SK-N-SH (cell line): ENCODE measurements at regions not wholly inside any gene's neighbourhood (a gene's known extent, or its start where the extent isn't known, plus 50 kb on each side); places are given as distances from the start of the nearest gene placed in this dataset.

Experiments used
- CTCF ChIA-PET: fragments of 300-600, 350-600 bp; formaldehyde crosslinking; extraction: SDS; loops from one replicate; lab custom pipeline; 2021; lab: Yijun Ruan, JAX
- POLR2A ChIA-PET: fragments of 350-600 bp; sonication (Branson Sonifier 250); formaldehyde crosslinking; extraction: SDS; loops from one replicate; lab custom pipeline; 2020; ENCODE audit warnings: antibody characterized with exemption, inconsistent platforms; lab: Yijun Ruan, JAX
- DNase-seq: peaks from one replicate; pipeline ENCODE4 v3.0.0; 2012
- H2AFZ ChIP-seq: fragments of 200-600 bp; sonication (generic); 2 replicates; pipeline ENCODE4 v1.8.1; 2016; ENCODE audit warnings: antibody characterized with exemption, mild to moderate bottlenecking, low read depth
- H3F3A ChIP-seq: fragments of 200-600 bp; sonication (generic); replicated peaks from 2 replicates; pipeline ENCODE3; 2016; ENCODE audit warnings: antibody characterized with exemption, mild to moderate bottlenecking; ENCODE audit not compliant: insufficient read depth
- H3K27ac ChIP-seq, 2 experiments: fragments of 200-500 bp in 1 of 2; fragments of 200-600 bp in 1 of 2; sonication (Bioruptor generic) in 1 of 2; sonication (generic), shearing (Covaris generic) in 1 of 2; 2 replicates each; pipeline versions ENCODE4 v1.5.1 to v1.6.1; 2014 to 2016; ENCODE audit warnings: low read depth in 2 of 2, inconsistent platforms in 1 of 2, low read length in 1 of 2, mild to moderate bottlenecking in 1 of 2, mixed read lengths in 1 of 2
- H3K27me3 ChIP-seq: fragments of 200-600 bp; sonication (generic), shearing (Covaris generic); 2 replicates; pipeline ENCODE4 v1.6.1; 2016; ENCODE audit warnings: mixed run types; ENCODE audit not compliant: insufficient read depth
- H3K36me3 ChIP-seq, 2 experiments: fragments of 200-500 bp in 1 of 2; fragments of 200-600 bp in 1 of 2; sonication (Bioruptor generic) in 1 of 2; sonication (generic) in 1 of 2; replicated peaks in 1 of 2; 2 replicates each; pipeline versions ENCODE3 to v1.5.1; 2014 to 2016; ENCODE audit warnings: low read length in 1 of 2, mild to moderate bottlenecking in 1 of 2; ENCODE audit not compliant: insufficient read depth in 2 of 2, control insufficient read depth in 1 of 2
- H3K4me1 ChIP-seq, 2 experiments: fragments of 200-500 bp in 1 of 2; fragments of 200-600 bp in 1 of 2; sonication (Bioruptor generic) in 1 of 2; sonication (generic), shearing (Covaris generic) in 1 of 2; 2 replicates each; pipeline versions ENCODE4 v1.5.1 to v1.6.1; 2014 to 2016; ENCODE audit warnings: low read depth in 1 of 2, low read length in 1 of 2, mixed run types in 1 of 2; ENCODE audit not compliant: insufficient read depth in 2 of 2, control insufficient read depth in 1 of 2
- H3K4me2 ChIP-seq: fragments of 200-600 bp; sonication (generic), shearing (Covaris generic); 2 replicates; pipeline ENCODE4 v1.6.1; 2017; ENCODE audit warnings: mixed run types
- H3K4me3 ChIP-seq, 2 experiments: fragments of 200-500 bp in 1 of 2; fragments of 200-600 bp in 1 of 2; sonication (Bioruptor generic) in 1 of 2; sonication (generic), shearing (Covaris generic) in 1 of 2; 2 replicates each; pipeline versions ENCODE4 v1.5.1 to v1.8.1; 2014 to 2016; ENCODE audit warnings: low read depth in 2 of 2, inconsistent platforms in 1 of 2, low read length in 1 of 2, mild to moderate bottlenecking in 1 of 2, mixed read lengths in 1 of 2, moderate library complexity in 1 of 2
- H3K79me2 ChIP-seq: fragments of 200-600 bp; sonication (generic); 2 replicates; pipeline ENCODE4 v1.8.1; 2017; ENCODE audit warnings: mild to moderate bottlenecking; ENCODE audit not compliant: insufficient read depth
- H3K9ac ChIP-seq: fragments of 200-600 bp; sonication (generic); 2 replicates; pipeline ENCODE4 v1.6.1; 2017; ENCODE audit warnings: mixed run types
- H3K9me2 ChIP-seq: fragments of 200-600 bp; sonication (generic); 2 replicates; pipeline ENCODE4 v1.6.1; 2017; ENCODE audit warnings: mixed run types
- H3K9me3 ChIP-seq: fragments of 200-600 bp; sonication (generic); 2 replicates; pipeline ENCODE4 v1.6.1; 2017; ENCODE audit warnings: mixed run types, mild to moderate bottlenecking, moderate library complexity
- H4K20me1 ChIP-seq: fragments of 200-600 bp; sonication (generic); 2 replicates; pipeline ENCODE4 v1.6.1; 2017; ENCODE audit warnings: mild to moderate bottlenecking, mixed run types; ENCODE audit not compliant: insufficient read depth
- CHD2 ChIP-seq: fragments of 150-350 bp; IDR thresholded peaks from 2 replicates; pipeline ENCODE4 v1.6.1; 2018; ENCODE audit warnings: low read length; ENCODE audit not compliant: partially characterized antibody
- ELF1 ChIP-seq: IDR thresholded peaks from 2 replicates; pipeline ENCODE4 v1.4.0; 2012
- EP300 ChIP-seq, 2 experiments: IDR thresholded peaks; 2 replicates each; pipeline versions ENCODE4 v1.4.0 to v1.6.1; 2012; ENCODE audit warnings: borderline replicate concordance in 1 of 2, low read depth in 1 of 2, low read length in 1 of 2
- FOXM1 ChIP-seq: IDR thresholded peaks from 2 replicates; pipeline ENCODE4 v1.4.0; 2012; ENCODE audit warnings: low read depth, mild to moderate bottlenecking
- GATA2 ChIP-seq: sonication (generic); formaldehyde crosslinking; IDR thresholded peaks from 2 replicates; pipeline ENCODE4 v1.5.0; 2020; ENCODE audit warnings: mild to moderate bottlenecking, missing genetic modification reagents
- JUND ChIP-seq: IDR thresholded peaks from 2 replicates; pipeline ENCODE4 v1.4.0; 2012
- NFIC ChIP-seq: IDR thresholded peaks from 2 replicates; pipeline ENCODE4 v1.4.0; 2012; ENCODE audit warnings: borderline replicate concordance
- RAD21 ChIP-seq: IDR thresholded peaks from 2 replicates; pipeline ENCODE4 v1.6.1; 2012; ENCODE audit warnings: mild to moderate bottlenecking, low read length
- RCOR1 ChIP-seq: fragments of 150-350 bp; IDR thresholded peaks from 2 replicates; pipeline ENCODE4 v1.6.1; 2017; ENCODE audit warnings: antibody characterized with exemption, low read length
- TAF1 ChIP-seq: IDR thresholded peaks from 2 replicates; pipeline ENCODE4 v1.6.1; 2012; ENCODE audit warnings: low read depth, mild to moderate bottlenecking, low read length, moderate library complexity, borderline replicate concordance
- TCF12 ChIP-seq: IDR thresholded peaks from 2 replicates; pipeline ENCODE4 v1.4.0; 2012
- TEAD4 ChIP-seq: IDR thresholded peaks from 2 replicates; pipeline ENCODE4 v1.4.0; 2012; ENCODE audit warnings: mild to moderate bottlenecking, borderline replicate concordance; ENCODE audit not compliant: insufficient read depth
- TF ChIP-seq, protein P1 (sequence below): fragments of 150-350 bp; IDR thresholded peaks from 2 replicates; pipeline ENCODE4 v1.6.1; 2017; ENCODE audit warnings: antibody characterized with exemption, low read length, low read depth, borderline replicate concordance
- TF ChIP-seq, protein P2 (sequence below): IDR thresholded peaks from 2 replicates; pipeline ENCODE4; 2012
- TF ChIP-seq, protein P3 (sequence below): fragments of 200-600 bp; sonication (generic); IDR thresholded peaks from 2 replicates; pipeline ENCODE4 v1.6.1; 2017; ENCODE audit warnings: antibody characterized with exemption, mild to moderate bottlenecking, moderate library complexity
- TF ChIP-seq, protein P4 (sequence below): fragments of 150-350 bp; IDR thresholded peaks from 2 replicates; pipeline ENCODE4 v1.6.1; 2016; ENCODE audit warnings: mild to moderate bottlenecking, low read depth, low read length

DNA sequence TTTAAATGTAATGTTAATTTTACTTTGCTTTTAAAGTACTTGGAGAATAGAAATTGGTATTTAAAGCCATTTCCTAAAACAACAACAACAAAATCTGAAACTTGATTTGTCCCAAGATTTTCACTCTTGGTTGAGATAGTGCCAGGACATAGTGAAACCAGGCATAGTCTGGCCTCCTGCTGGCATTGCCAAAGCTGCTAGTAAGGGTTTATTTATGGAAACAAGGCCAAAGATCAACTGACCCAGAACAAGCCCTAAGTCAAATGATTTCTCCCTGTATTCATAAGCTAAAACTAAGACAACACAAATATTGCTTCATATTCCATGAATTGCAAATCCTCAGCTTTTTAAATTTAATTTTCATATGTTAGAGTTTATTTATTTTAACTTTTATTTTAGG lies 227.5 kb upstream of the FGF13 start:
- H3K4me1 ChIP-seq = no peaks in the 10 kb centered on the region
- H2AFZ ChIP-seq = no peak overlapping the region
- DNase-seq = no peak
- H3F3A ChIP-seq = no peaks in the 10 kb centered on the region
- H3K4me2 ChIP-seq = no peak overlapping the region
- no peak overlapping the region for H3K4me3 ChIP-seq
- H3K36me3 ChIP-seq = no peaks in the 10 kb centered on the region
- ChIA-PET CTCF (interaction anchor here (1.3 kb wide), 1 partner anchor 9 kb away, joined by 3 read pairs; no protein-coding TSS in a partner anchor), POLR2A (no interaction called here)
- no peak overlapping the region for H3K9ac ChIP-seq
- no peak overlapping the region for H3K27ac ChIP-seq
- H4K20me1 ChIP-seq = no peaks in the 10 kb centered on the region
- no peaks in the 10 kb centered on the region for H3K27me3 ChIP-seq
- TF ChIP-seq TCF12 (no peak), FOXM1 (no peak), RAD21 (no peak), CHD2 (no peak), RCOR1 (no peak), TAF1 (no peak), ELF1 (no peak), JUND (no peak), GATA2 (CRISPR knock-in tag) (no peak), EP300 (IDR thresholded peaks at IDR 0.05; ENCODE audit: borderline replicate concordance in 1 of 2, low read depth in 1 of 2, low read length in 1 of 2) (no peak), NFIC (no peak), TEAD4 (no peak)
- TF ChIP-seq, protein P1, sequence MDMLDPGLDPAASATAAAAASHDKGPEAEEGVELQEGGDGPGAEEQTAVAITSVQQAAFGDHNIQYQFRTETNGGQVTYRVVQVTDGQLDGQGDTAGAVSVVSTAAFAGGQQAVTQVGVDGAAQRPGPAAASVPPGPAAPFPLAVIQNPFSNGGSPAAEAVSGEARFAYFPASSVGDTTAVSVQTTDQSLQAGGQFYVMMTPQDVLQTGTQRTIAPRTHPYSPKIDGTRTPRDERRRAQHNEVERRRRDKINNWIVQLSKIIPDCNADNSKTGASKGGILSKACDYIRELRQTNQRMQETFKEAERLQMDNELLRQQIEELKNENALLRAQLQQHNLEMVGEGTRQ = no peak
- TF ChIP-seq, protein P2, sequence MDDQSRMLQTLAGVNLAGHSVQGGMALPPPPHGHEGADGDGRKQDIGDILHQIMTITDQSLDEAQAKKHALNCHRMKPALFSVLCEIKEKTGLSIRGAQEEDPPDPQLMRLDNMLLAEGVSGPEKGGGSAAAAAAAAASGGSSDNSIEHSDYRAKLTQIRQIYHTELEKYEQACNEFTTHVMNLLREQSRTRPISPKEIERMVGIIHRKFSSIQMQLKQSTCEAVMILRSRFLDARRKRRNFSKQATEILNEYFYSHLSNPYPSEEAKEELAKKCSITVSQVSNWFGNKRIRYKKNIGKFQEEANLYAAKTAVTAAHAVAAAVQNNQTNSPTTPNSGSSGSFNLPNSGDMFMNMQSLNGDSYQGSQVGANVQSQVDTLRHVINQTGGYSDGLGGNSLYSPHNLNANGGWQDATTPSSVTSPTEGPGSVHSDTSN = no peak
- TF ChIP-seq, protein P3, sequence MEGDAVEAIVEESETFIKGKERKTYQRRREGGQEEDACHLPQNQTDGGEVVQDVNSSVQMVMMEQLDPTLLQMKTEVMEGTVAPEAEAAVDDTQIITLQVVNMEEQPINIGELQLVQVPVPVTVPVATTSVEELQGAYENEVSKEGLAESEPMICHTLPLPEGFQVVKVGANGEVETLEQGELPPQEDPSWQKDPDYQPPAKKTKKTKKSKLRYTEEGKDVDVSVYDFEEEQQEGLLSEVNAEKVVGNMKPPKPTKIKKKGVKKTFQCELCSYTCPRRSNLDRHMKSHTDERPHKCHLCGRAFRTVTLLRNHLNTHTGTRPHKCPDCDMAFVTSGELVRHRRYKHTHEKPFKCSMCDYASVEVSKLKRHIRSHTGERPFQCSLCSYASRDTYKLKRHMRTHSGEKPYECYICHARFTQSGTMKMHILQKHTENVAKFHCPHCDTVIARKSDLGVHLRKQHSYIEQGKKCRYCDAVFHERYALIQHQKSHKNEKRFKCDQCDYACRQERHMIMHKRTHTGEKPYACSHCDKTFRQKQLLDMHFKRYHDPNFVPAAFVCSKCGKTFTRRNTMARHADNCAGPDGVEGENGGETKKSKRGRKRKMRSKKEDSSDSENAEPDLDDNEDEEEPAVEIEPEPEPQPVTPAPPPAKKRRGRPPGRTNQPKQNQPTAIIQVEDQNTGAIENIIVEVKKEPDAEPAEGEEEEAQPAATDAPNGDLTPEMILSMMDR = no peak
- TF ChIP-seq, protein P4, sequence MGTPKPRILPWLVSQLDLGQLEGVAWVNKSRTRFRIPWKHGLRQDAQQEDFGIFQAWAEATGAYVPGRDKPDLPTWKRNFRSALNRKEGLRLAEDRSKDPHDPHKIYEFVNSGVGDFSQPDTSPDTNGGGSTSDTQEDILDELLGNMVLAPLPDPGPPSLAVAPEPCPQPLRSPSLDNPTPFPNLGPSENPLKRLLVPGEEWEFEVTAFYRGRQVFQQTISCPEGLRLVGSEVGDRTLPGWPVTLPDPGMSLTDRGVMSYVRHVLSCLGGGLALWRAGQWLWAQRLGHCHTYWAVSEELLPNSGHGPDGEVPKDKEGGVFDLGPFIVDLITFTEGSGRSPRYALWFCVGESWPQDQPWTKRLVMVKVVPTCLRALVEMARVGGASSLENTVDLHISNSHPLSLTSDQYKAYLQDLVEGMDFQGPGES = no peak
- H3K9me3 ChIP-seq = no peaks in the 10 kb centered on the region
- no peaks in the 10 kb centered on the region for H3K79me2 ChIP-seq
- H3K9me2 ChIP-seq = no peaks in the 10 kb centered on the region
